ENCODE measurements at regions not wholly inside any gene's neighbourhood (a gene's known extent, or its start where the extent isn't known, plus 50 kb on each side); places are given as distances from the start of the nearest gene placed in this dataset.

GRCh38 chr10:81021428-81022129, 483.9 kb downstream of the SH2D4B start:
- no peak for DNase-seq

- DNase-seq = no peak
Measured at GRCh38 chr10:81026591-81026990, 488.9 kb downstream of the SH2D4B start.

GRCh38 chr10:81027223-81027622, 489.5 kb downstream of the SH2D4B start:
- no peak for DNase-seq

- no peak for DNase-seq
Measured at GRCh38 chr10:81027706-81028105, 490.0 kb downstream of the SH2D4B start.

GRCh38 chr10:81031774-81032173, 494.1 kb downstream of the SH2D4B start:
- no peak for DNase-seq

- DNase-seq = no peak
Measured at GRCh38 chr10:81034383-81034782, 496.7 kb downstream of the SH2D4B start.

GRCh38 chr10:81036257-81036656, 498.6 kb downstream of the SH2D4B start:
- no peak for DNase-seq

- DNase-seq = no peak
Measured at GRCh38 chr10:81040031-81040430, 502.3 kb downstream of the SH2D4B start.

GRCh38 chr10:81040940-81041339, 503.2 kb downstream of the SH2D4B start:
- DNase-seq = no peak

- no peak for DNase-seq
Measured at GRCh38 chr10:81042647-81043046, 504.9 kb downstream of the SH2D4B start.

GRCh38 chr10:81065474-81065873, 527.8 kb downstream of the SH2D4B start:
- no peak for DNase-seq

GRCh38 chr10:81068460-81068859, 530.8 kb downstream of the SH2D4B start:
- DNase-seq = no peak

GRCh38 chr10:81071087-81071796, 533.5 kb downstream of the SH2D4B start:
- DNase-seq = no peak

- no peak for DNase-seq
Measured at GRCh38 chr10:81073155-81073554, 535.5 kb downstream of the SH2D4B start.

- no peak for DNase-seq
Measured at GRCh38 chr10:81081887-81082620, 544.4 kb downstream of the SH2D4B start.

- no peak for DNase-seq
Measured at GRCh38 chr10:81082621-81083376, 545.1 kb downstream of the SH2D4B start.

GRCh38 chr10:81093056-81093455, 555.4 kb downstream of the SH2D4B start:
- no peak for DNase-seq

- DNase-seq = no peak
Measured at GRCh38 chr10:81095238-81095637, 557.5 kb downstream of the SH2D4B start.

- DNase-seq = no peak
Measured at GRCh38 chr10:81096558-81096957, 558.9 kb downstream of the SH2D4B start.

GRCh38 chr10:81101062-81101461, 563.4 kb downstream of the SH2D4B start:
- DNase-seq = no peak

GRCh38 chr10:81104494-81104893, 566.8 kb downstream of the SH2D4B start:
- DNase-seq = no peak
